Gastrocnemius medialis (tissue), 4 donors: ENCODE measurements at regions not wholly inside any gene's neighbourhood (a gene's known extent, or its start where the extent isn't known, plus 50 kb on each side); places are given as distances from the start of the nearest gene placed in this dataset.

Source experiments
- CTCF ChIP-seq, 5 experiments: fragments of 450-650 bp in 3 of 5; fragments of 200-600 bp in 2 of 5; sonication (generic) in 2 of 5; IDR thresholded peaks in 4 of 5; conservative IDR thresholded peaks in 1 of 5; 1 replicate in 4 of 5; 2 replicates in 1 of 5; pipeline ENCODE4 v1.5.1; 2016 to 2019; ENCODE audit warnings: antibody characterized with exemption in 5 of 5, mild to moderate bottlenecking in 3 of 5, moderate library complexity in 3 of 5
- POLR2A ChIP-seq, 2 donors: fragments of 450-650 bp; IDR thresholded peaks; one replicate each; pipeline ENCODE4 v1.6.1; 2017; ENCODE audit warnings: antibody characterized with exemption in 2 of 2, mild to moderate bottlenecking in 2 of 2, moderate library complexity in 2 of 2

DNA sequence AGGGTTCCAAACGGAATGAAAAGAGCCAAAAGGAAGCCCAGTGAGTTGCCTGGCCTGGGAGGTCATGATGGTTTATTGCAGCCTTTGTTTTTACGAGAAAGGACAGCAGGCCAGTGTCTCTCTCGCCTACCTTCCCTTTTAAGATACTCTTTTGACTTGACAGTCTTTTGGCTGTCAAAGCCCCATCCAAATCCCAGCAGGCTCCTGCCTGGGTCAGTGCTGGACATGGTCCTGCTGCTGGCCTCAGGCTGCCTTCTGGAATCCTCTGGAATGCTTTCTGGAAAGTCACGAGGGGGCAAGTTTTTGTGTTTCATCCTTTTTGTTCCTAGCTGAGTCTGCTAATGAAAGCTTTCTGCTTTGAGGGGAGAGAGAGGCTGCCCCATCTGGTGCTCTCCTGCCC is 444.8 kb downstream of the OLFM4 start:
- no peak for TF ChIP-seq CTCF (IDR thresholded peaks at IDR 0.05 in 4 of 5, conservative IDR thresholded peaks at IDR 0.05 in 1 of 5)
- no peak for TF ChIP-seq POLR2A (IDR thresholded peaks at IDR 0.05)
